NB4 (cell line): ENCODE measurements at regions not wholly inside any gene's neighbourhood (a gene's known extent, or its start where the extent isn't known, plus 50 kb on each side); places are given as distances from the start of the nearest gene placed in this dataset.

Source experiments
- DNase-seq: peaks from one replicate; pipeline ENCODE4 v3.0.0; 2010; ENCODE audit warnings: low read depth
- H3K4me3 ChIP-seq: one replicate; pipeline ENCODE4 v1.5.1; 2011; ENCODE audit warnings: mild to moderate bottlenecking, low read depth, low read length, moderate library complexity
- MYC ChIP-seq: IDR thresholded peaks from 2 replicates; pipeline ENCODE4 v1.6.1; 2011; ENCODE audit warnings: low read depth, low read length
- POLR2A ChIP-seq: IDR thresholded peaks from 2 replicates; pipeline ENCODE4 v1.6.1; 2011; ENCODE audit warnings: mild to moderate bottlenecking; ENCODE audit not compliant: insufficient read length; ENCODE audit errors: extremely low read depth
- TF ChIP-seq, protein P1 (sequence below): IDR thresholded peaks from one replicate; pipeline ENCODE4 v1.5.1; 2012; ENCODE audit warnings: low read depth, low read length
- TF ChIP-seq, protein P2 (sequence below): IDR thresholded peaks from 2 replicates; pipeline ENCODE4 v1.6.1; 2011; ENCODE audit warnings: low read depth, low read length

DNA sequence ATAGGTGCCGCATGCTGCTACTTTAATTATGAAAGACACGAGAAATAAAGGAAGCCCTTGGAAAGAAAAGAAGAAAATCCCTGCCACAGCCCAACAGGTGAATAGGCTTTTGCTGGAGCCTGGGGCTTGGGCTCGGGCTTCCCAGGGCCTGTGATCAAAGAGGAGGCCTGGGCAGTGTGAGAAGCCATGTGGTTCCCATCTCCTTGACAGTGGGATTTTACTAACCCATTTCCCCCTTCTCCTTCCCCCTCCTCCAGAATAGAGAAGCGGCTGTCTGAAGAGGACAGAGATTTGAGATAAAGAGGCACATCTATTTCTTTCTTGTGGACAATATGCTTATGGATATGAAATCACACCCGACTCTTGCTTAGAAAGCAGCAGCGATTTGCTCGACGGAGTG lies 369.1 kb downstream of the MCTP2 start:
- H3K4me3 ChIP-seq: no peak overlapping the region
- TF ChIP-seq, protein P1, sequence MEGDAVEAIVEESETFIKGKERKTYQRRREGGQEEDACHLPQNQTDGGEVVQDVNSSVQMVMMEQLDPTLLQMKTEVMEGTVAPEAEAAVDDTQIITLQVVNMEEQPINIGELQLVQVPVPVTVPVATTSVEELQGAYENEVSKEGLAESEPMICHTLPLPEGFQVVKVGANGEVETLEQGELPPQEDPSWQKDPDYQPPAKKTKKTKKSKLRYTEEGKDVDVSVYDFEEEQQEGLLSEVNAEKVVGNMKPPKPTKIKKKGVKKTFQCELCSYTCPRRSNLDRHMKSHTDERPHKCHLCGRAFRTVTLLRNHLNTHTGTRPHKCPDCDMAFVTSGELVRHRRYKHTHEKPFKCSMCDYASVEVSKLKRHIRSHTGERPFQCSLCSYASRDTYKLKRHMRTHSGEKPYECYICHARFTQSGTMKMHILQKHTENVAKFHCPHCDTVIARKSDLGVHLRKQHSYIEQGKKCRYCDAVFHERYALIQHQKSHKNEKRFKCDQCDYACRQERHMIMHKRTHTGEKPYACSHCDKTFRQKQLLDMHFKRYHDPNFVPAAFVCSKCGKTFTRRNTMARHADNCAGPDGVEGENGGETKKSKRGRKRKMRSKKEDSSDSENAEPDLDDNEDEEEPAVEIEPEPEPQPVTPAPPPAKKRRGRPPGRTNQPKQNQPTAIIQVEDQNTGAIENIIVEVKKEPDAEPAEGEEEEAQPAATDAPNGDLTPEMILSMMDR: no peak
- no peak for TF ChIP-seq POLR2A
- TF ChIP-seq, protein P2, sequence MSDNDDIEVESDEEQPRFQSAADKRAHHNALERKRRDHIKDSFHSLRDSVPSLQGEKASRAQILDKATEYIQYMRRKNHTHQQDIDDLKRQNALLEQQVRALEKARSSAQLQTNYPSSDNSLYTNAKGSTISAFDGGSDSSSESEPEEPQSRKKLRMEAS: no peak
- TF ChIP-seq MYC: no peak
- DNase-seq: no peak

DNA sequence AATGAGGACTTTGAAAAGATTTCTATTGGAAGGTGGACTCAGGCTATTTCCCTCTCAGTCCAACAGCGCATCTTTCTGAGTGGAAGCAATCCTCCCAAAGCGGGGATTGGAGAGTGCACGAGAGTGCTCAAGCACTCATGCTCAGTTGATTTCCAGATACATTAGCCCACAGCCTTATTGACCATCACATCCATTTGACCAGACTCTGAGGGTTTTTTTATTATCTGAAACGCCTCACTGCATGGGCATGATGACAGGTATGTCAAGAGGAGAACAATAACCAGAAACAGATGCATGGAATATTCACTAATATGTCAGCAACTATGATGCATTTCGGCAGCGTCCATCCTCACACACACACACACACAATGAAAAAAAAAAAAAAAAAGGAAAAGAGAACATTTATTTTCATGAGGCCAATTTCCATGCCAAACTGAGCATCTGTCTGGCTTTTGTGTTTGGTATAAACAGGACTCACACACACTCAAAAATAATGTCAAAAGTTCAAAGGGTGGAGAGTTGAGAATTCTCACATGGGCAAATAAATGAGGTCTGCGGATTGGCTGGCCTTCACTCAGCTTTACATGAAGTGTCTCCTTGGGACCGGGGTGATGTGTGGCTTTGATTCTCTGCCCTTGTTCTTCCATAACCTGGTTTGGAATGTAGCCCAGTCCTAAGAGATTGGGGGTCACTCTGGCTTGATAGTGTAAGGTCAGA lies 371.6 kb downstream of the MCTP2 start:
- no peak for DNase-seq
- TF ChIP-seq MYC: no peak
- TF ChIP-seq, protein P1: no peak
- no peak for TF ChIP-seq POLR2A
- TF ChIP-seq, protein P2: no peak
- no peak overlapping the region for H3K4me3 ChIP-seq

DNA sequence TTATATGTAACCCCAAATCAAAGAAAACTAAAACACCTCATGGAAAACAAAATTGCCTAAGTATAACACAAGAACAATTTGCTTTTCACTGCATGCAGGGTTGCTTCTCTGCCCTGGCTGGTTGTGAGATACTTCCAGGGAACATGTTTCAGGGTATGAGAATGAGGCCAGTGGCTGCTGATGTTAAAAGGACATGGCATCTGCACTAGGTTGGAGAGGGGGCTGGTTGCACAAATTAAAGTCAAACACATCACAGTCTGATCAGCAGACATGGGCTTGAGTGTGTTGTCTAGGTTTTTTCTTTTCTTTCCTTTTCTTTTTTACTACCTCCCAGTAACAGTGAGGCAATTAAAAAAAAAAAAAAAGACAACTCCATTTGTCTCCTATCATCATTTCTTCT lies 374.9 kb downstream of the MCTP2 start:
- DNase-seq: no peak
- H3K4me3 ChIP-seq: no peak overlapping the region
- TF ChIP-seq, protein P1: no peak
- TF ChIP-seq, protein P2: no peak
- TF ChIP-seq MYC: no peak
- no peak for TF ChIP-seq POLR2A

DNA sequence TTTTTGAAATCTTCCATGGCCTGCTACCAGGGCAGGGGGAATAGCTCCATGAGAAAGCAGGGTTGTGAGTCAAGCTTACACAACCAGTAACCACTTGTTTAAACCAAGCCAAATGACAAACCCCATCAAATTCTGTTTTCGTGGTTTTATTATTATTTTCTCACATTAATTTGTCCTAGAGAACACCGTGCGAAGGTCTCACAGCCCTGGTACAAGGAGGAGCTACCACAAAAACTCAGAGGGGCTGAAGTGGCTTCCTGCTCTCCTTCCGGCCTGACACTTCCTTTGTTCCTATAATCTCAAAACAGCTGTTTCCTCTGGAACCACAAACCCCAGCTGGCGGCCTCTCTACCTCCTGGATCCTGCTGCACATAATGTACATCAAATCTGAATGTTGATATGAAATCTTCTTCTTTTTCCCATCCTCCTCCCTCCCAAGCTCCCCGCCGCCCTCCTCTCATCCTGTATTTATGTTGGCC lies 375.9 kb downstream of the MCTP2 start:
- TF ChIP-seq POLR2A (no peak), MYC (no peak)
- TF ChIP-seq, protein P1: no peak
- TF ChIP-seq, protein P2: no peak
- DNase-seq: peak; percentile 44

DNA sequence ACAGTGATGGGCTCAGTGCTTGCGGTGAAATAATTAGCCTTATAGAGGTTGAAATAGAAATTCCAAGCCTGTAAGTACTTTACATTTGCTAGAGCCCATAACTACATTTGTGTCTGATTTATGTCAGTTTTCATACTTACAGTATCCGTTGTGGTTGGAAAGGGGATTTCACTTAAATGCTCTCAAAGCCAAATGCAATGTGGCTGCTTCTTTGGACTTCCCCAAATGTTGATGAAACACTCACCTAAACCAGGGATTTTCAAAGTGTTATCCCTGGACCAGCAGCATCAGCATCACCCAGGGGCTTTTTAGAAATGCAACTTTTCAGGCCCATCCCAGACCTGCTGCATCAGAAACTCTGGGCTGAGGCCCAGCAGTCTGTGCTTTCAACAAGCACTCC lies 378.7 kb downstream of the MCTP2 start:
- TF ChIP-seq, protein P1: no peak
- TF ChIP-seq MYC: no peak
- no peak for TF ChIP-seq POLR2A
- TF ChIP-seq, protein P2: no peak
- no peak overlapping the region for H3K4me3 ChIP-seq
- no peak for DNase-seq

More for the DNA sequence above, 375.9 kb downstream of the MCTP2 start:
- no peak overlapping the region for H3K4me3 ChIP-seq
